Uterus (tissue), 2 donors: ENCODE measurements at regions not wholly inside any gene's neighbourhood (a gene's known extent, or its start where the extent isn't known, plus 50 kb on each side); places are given as distances from the start of the nearest gene placed in this dataset.

Experiments
- POLR2A ChIP-seq, 2 donors: fragments of 450-650 bp; IDR thresholded peaks; one replicate each; pipeline ENCODE4 v1.6.1; 2016; ENCODE audit warnings: antibody characterized with exemption in 2 of 2, mild to moderate bottlenecking in 1 of 2, moderate library complexity in 1 of 2
- TF ChIP-seq, protein P1 (sequence below), 4 experiments: fragments of 200-600 bp in 2 of 4; fragments of 450-650 bp in 2 of 4; sonication (generic) in 2 of 4; IDR thresholded peaks; one replicate each; pipeline ENCODE4 v1.5.1; 2016 to 2019; ENCODE audit warnings: antibody characterized with exemption in 4 of 4, mild to moderate bottlenecking in 2 of 4, moderate library complexity in 1 of 4

- TF ChIP-seq, protein P1, sequence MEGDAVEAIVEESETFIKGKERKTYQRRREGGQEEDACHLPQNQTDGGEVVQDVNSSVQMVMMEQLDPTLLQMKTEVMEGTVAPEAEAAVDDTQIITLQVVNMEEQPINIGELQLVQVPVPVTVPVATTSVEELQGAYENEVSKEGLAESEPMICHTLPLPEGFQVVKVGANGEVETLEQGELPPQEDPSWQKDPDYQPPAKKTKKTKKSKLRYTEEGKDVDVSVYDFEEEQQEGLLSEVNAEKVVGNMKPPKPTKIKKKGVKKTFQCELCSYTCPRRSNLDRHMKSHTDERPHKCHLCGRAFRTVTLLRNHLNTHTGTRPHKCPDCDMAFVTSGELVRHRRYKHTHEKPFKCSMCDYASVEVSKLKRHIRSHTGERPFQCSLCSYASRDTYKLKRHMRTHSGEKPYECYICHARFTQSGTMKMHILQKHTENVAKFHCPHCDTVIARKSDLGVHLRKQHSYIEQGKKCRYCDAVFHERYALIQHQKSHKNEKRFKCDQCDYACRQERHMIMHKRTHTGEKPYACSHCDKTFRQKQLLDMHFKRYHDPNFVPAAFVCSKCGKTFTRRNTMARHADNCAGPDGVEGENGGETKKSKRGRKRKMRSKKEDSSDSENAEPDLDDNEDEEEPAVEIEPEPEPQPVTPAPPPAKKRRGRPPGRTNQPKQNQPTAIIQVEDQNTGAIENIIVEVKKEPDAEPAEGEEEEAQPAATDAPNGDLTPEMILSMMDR (IDR thresholded peaks at IDR 0.05), result no peak
- no peak for TF ChIP-seq POLR2A (IDR thresholded peaks at IDR 0.05)
These were observed 110.0 kb upstream of the SSTR4 start for GRCh38 chr20:22924949-22925612.
